ENCODE measurements at regions not wholly inside any gene's neighbourhood (a gene's known extent, or its start where the extent isn't known, plus 50 kb on each side); places are given as distances from the start of the nearest gene placed in this dataset.

- TF ChIP-seq CTCF (IDR thresholded peaks at IDR 0.05) (no peak), POLR2AphosphoS5 (IDR thresholded peaks at IDR 0.05; ENCODE audit: insufficient read depth in 1 of 2, low read depth in 1 of 2) (no peak), POLR2A (IDR thresholded peaks at IDR 0.05) (no peak)
Observed at GRCh38 chr13:47545201-47546024, 455.7 kb downstream of the SUCLA2 start.

Data from vagina (tissue), 2 donors.